K562 (cell line): ENCODE measurements at regions not wholly inside any gene's neighbourhood (a gene's known extent, or its start where the extent isn't known, plus 50 kb on each side); places are given as distances from the start of the nearest gene placed in this dataset.

Experiments used
- ATAC-seq: fragments of 200-7000 bp; cut with Tn5 transposase; 3 replicates; pipeline ENCODE4 v1.9.1; 2020; ENCODE audit warnings: moderate library complexity
- BruUV-seq: library from RNA; stranded (reverse); fragments of 400-500 nt; replicated peaks from 2 replicates; lab custom pipeline; 2021; lab: Mats Ljungman, UMichigan
- CTCF ChIA-PET: fragments of 300-600 bp; formaldehyde crosslinking; extraction: SDS; loops from one replicate; lab custom pipeline; 2021; ENCODE audit warnings: low intra/inter-chr PET ratio; lab: Yijun Ruan, JAX
- POLR2A ChIA-PET: fragments of 300-600, 350-650 bp; sonication (Branson Sonifier 250); formaldehyde crosslinking; extraction: SDS; loops from one replicate; lab custom pipeline; 2021; ENCODE audit warnings: antibody characterized with exemption, inconsistent platforms; lab: Yijun Ruan, JAX
- DNase-seq, 4 experiments: peaks; one replicate each; pipeline versions ENCODE4 v3.0.0 to v3.0.0-alpha.2; 2011 to 2018; ENCODE audit warnings: low spot score in 3 of 4, mixed read lengths in 3 of 4; ENCODE audit errors: extremely low read depth in 1 of 4
- FAIRE-seq: peaks from 2 replicates; lab custom pipeline; 2011; peaks lifted over from hg19 to GRCh38; lab: Jason Lieb, UNC
- H2AFZ ChIP-seq: 2 replicates; pipeline ENCODE4 v1.6.0; 2011; ENCODE audit warnings: low read depth, low read length, control low read depth, inconsistent platforms
- H3K27ac ChIP-seq: fragments of 200-600 bp; 3 replicates; pipeline ENCODE4 v1.8.0; 2011; ENCODE audit warnings: low read depth, mild to moderate bottlenecking, control low read depth, inconsistent platforms, low read length, moderate library complexity, mixed read lengths; ENCODE audit errors: extremely low read depth
- H3K27me3 ChIP-seq, 2 experiments: fragments of 300-600 bp in 1 of 2; 2 replicates in 1 of 2; 3 replicates in 1 of 2; pipeline versions ENCODE4 v1.6.0 to v1.8.0; 2011; ENCODE audit warnings: inconsistent platforms in 2 of 2, low read length in 2 of 2, mild to moderate bottlenecking in 1 of 2, mixed read lengths in 1 of 2, moderate library complexity in 1 of 2; ENCODE audit not compliant: control insufficient read depth in 2 of 2, insufficient read depth in 2 of 2
- H3K36me3 ChIP-seq: fragments of 300-600 bp; 3 replicates; pipeline ENCODE4 v1.8.0; 2011; ENCODE audit warnings: mild to moderate bottlenecking, low read length, inconsistent platforms; ENCODE audit not compliant: control insufficient read depth, insufficient read depth
- H3K4me1 ChIP-seq, 2 experiments: fragments of 200-600 bp in 1 of 2; replicated peaks in 1 of 2; 2 replicates in 1 of 2; 3 replicates in 1 of 2; pipeline versions ENCODE4 v1.5.1 to v1.8.0; 2011; ENCODE audit warnings: inconsistent platforms in 2 of 2, low read length in 2 of 2, mild to moderate bottlenecking in 1 of 2, mixed read lengths in 1 of 2, moderate library complexity in 1 of 2; ENCODE audit not compliant: control insufficient read depth in 2 of 2, insufficient read depth in 2 of 2
- H3K4me2 ChIP-seq: 2 replicates; pipeline ENCODE4 v1.6.1; 2011; ENCODE audit warnings: low read length, control low read depth, inconsistent platforms, mixed read lengths; ENCODE audit not compliant: insufficient read depth
- H3K4me3 ChIP-seq: fragments of 200-600 bp; sonication (generic), shearing (Covaris generic); 2 replicates; pipeline ENCODE4 v1.5.1; 2016; ENCODE audit warnings: control low read depth, inconsistent platforms
- H3K79me2 ChIP-seq: fragments of 200-600 bp; 3 replicates; pipeline ENCODE4 v1.8.0; 2011; ENCODE audit warnings: low read length, inconsistent platforms; ENCODE audit not compliant: control insufficient read depth, insufficient read depth
- H3K9ac ChIP-seq, 2 experiments: 2 replicates each; pipeline versions ENCODE4 v1.6.0 to v1.6.1; 2011; ENCODE audit warnings: low read depth in 2 of 2, low read length in 2 of 2, control low read depth in 1 of 2, inconsistent platforms in 1 of 2, mild to moderate bottlenecking in 1 of 2, mixed read lengths in 1 of 2; ENCODE audit not compliant: insufficient read depth in 1 of 2
- H3K9me1 ChIP-seq: one replicate; pipeline ENCODE4 v1.6.0; 2011; ENCODE audit warnings: inconsistent platforms, mild to moderate bottlenecking, low read length, moderate library complexity; ENCODE audit not compliant: control insufficient read depth, insufficient read depth
- H3K9me3 ChIP-seq: replicated peaks from 2 replicates; pipeline ENCODE4 v1.5.1; 2011; ENCODE audit warnings: low read depth, low read length, inconsistent platforms; ENCODE audit not compliant: control insufficient read depth, insufficient read depth
- H4K20me1 ChIP-seq: replicated peaks from 2 replicates; pipeline ENCODE4 v1.6.1; 2011; ENCODE audit warnings: low read length, inconsistent platforms, mixed read lengths; ENCODE audit not compliant: control insufficient read depth, insufficient read depth
- CEBPG ChIP-seq, 3 experiments: fragments of 200-800 bp in 1 of 3; sonication (Bioruptor generic) in 1 of 3; sonication (generic) in 1 of 3; formaldehyde crosslinking in 1 of 3; IDR thresholded peaks in 2 of 3; conservative IDR thresholded peaks in 1 of 3; 2 replicates each; pipeline versions ENCODE4 v1.6.1 to v1.8.0; 2016 to 2022; ENCODE audit warnings: missing compliant biosample characterization in 2 of 3, missing genetic modification characterization in 2 of 3, mild to moderate bottlenecking in 1 of 3, missing genetic modification reagents in 1 of 3
- JUND ChIP-seq, 2 experiments: IDR thresholded peaks; 2 replicates in 1 of 2; 3 replicates in 1 of 2; pipeline ENCODE4 v1.6.1; 2011; ENCODE audit warnings: borderline replicate concordance in 2 of 2, low read depth in 2 of 2, low read length in 2 of 2, improper control_type of control experiment in 1 of 2, missing biosample characterization in 1 of 2, missing genetic modification characterization in 1 of 2, missing genetic modification reagents in 1 of 2
- MEIS2 ChIP-seq: fragments of 450-650 bp; IDR thresholded peaks from 2 replicates; pipeline ENCODE4 v1.6.1; 2014; ENCODE audit warnings: mild to moderate bottlenecking; ENCODE audit not compliant: partially characterized antibody
- RBM14 ChIP-seq: fragments of 200-400 bp; formaldehyde crosslinking; IDR thresholded peaks from 2 replicates; pipeline ENCODE4 v1.6.1; 2018; ENCODE audit warnings: low read depth, mild to moderate bottlenecking, low read length, moderate library complexity, borderline replicate concordance; ENCODE audit not compliant: insufficient read depth
- SRF ChIP-seq, 2 experiments: fragments of 250-450, 450-650 bp in 1 of 2; sonication (Bioruptor Pico) in 1 of 2; sonication (generic) in 1 of 2; formaldehyde crosslinking; IDR thresholded peaks; 2 replicates each; pipeline versions ENCODE4 v1.5.0 to v1.5.1; 2020 to 2022; ENCODE audit warnings: mild to moderate bottlenecking in 1 of 2, missing genetic modification reagents in 1 of 2
- ZNF778 ChIP-seq: fragments of 450-650 bp; formaldehyde crosslinking; IDR thresholded peaks from 2 replicates; pipeline ENCODE4 v1.4.0; 2020; ENCODE audit warnings: mild to moderate bottlenecking, moderate library complexity
- in situ Hi-C: fragments of 300-500 bp; cut with MboI; formaldehyde crosslinking; loops from 4 replicates; pipeline ENCODE4 v1.15.0; 2018; ENCODE audit warnings: inconsistent platforms, mixed read lengths
- intact Hi-C: fragments of 100-400 bp; cut with micrococcal nuclease; formaldehyde crosslinking; loops from 2 replicates; pipeline ENCODE4 v1.14.2; 2022

GRCh38 chr14:85058150-85058549 lies 471.8 kb upstream of the FLRT2 start:
- no peak overlapping the region for H3K9ac ChIP-seq
- intact Hi-C loops: no loop called here
- in situ Hi-C loops: no loop called here
- ATAC-seq: no peak
- BruUV-seq: no TSS peak
- CTCF ChIA-PET: no interaction called here
- H3K4me3 ChIP-seq: no peak overlapping the region
- no peaks in the 10 kb centered on the region for H3K9me1 ChIP-seq
- no peaks in the 10 kb centered on the region for H3K36me3 ChIP-seq
- no peaks in the 10 kb centered on the region for H3K27me3 ChIP-seq
- TF ChIP-seq RBM14: no peak
- TF ChIP-seq JUND (IDR thresholded peaks at IDR 0.05; ENCODE audit: borderline replicate concordance, low read depth, low read length): no peak
- no peak for TF ChIP-seq JUND (tag; IDR thresholded peaks at IDR 0.05; ENCODE audit: borderline replicate concordance, low read depth, low read length)
- TF ChIP-seq CEBPG (CRISPR knock-in tag; IDR thresholded peaks at IDR 0.05): no peak
- TF ChIP-seq CEBPG (tag; conservative IDR thresholded peaks at IDR 0.05 in 1 of 2, IDR thresholded peaks at IDR 0.05 in 1 of 2): no peak
- TF ChIP-seq MEIS2: no peak
- TF ChIP-seq SRF (CRISPR knock-in tag; IDR thresholded peaks at IDR 0.05): no peak
- no peak for TF ChIP-seq ZNF778 (CRISPR knock-in tag)
- no peak for FAIRE-seq
- POLR2A ChIA-PET: no interaction called here
- no peak overlapping the region for H3K4me2 ChIP-seq
- no peaks in the 10 kb centered on the region for H3K4me1 ChIP-seq
- H2AFZ ChIP-seq: no peak overlapping the region
- H3K9me3 ChIP-seq: no peaks in the 10 kb centered on the region
- DNase-seq: no peak
- H3K27ac ChIP-seq: no peak overlapping the region
- no peaks in the 10 kb centered on the region for H3K79me2 ChIP-seq
- no peaks in the 10 kb centered on the region for H4K20me1 ChIP-seq
